Lower lobe of right lung (tissue), 2 donors: ENCODE measurements at regions not wholly inside any gene's neighbourhood (a gene's known extent, or its start where the extent isn't known, plus 50 kb on each side); places are given as distances from the start of the nearest gene placed in this dataset.

Experiments used
- ATAC-seq, 2 donors: fragments of 200-7000 bp; cut with Tn5 transposase; one replicate each; pipeline ENCODE4 v1.9.1; 2020 to 2022; ENCODE audit warnings: mild to moderate bottlenecking in 2 of 2, moderate library complexity in 2 of 2
- DNase-seq: peaks from one replicate; pipeline ENCODE4 v3.0.0-alpha.2; 2020
- H3K27ac ChIP-seq: fragments of 200-600 bp; one replicate; pipeline ENCODE4 v1.8.0; 2022
- H3K27me3 ChIP-seq: fragments of 200-600 bp; one replicate; pipeline ENCODE4 v1.8.0; 2022; ENCODE audit warnings: low read depth
- H3K36me3 ChIP-seq: fragments of 200-600 bp; one replicate; pipeline ENCODE4 v1.8.0; 2022; ENCODE audit warnings: mild to moderate bottlenecking
- H3K4me1 ChIP-seq: fragments of 200-600 bp; one replicate; pipeline ENCODE4 v1.8.0; 2022
- H3K4me3 ChIP-seq: fragments of 200-600 bp; one replicate; pipeline ENCODE4 v1.8.0; 2022; ENCODE audit warnings: mild to moderate bottlenecking
- H3K9me3 ChIP-seq: fragments of 200-600 bp; one replicate; pipeline ENCODE4 v1.8.0; 2022
- intact Hi-C: fragments of 100-400 bp; cut with DNase I; formaldehyde crosslinking; loops from one replicate; pipeline ENCODE4 v1.11.0; 2022
- TF ChIP-seq, protein P1 (sequence below): fragments of 200-600 bp; IDR thresholded peaks from one replicate; pipeline ENCODE4 v1.8.0; 2022; ENCODE audit warnings: antibody characterized with exemption, mild to moderate bottlenecking
- donor health status: DM: no; HTN: yes; CAD: no; lungs with severe emphysema.

DNA sequence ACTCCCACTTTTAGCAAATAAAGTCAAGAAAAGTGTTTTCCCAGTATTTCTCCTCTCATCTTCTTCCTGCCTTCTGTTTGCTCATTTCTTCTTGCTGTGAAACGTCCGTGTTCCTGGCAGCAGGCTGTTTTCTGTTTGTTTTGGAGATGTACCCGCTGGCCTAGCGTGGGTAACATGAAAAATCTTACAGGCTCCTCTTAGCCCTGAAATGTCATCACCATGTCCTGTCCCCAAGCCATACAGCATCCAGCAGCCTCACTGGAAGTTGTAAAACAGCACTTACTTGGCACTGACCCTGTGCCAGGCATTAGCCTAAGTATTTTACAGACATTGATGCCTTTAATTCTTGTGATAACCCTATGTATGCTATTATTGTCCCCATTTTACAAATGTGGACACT lies 371.1 kb downstream of the FOXA2 start:
- TF ChIP-seq, protein P1, sequence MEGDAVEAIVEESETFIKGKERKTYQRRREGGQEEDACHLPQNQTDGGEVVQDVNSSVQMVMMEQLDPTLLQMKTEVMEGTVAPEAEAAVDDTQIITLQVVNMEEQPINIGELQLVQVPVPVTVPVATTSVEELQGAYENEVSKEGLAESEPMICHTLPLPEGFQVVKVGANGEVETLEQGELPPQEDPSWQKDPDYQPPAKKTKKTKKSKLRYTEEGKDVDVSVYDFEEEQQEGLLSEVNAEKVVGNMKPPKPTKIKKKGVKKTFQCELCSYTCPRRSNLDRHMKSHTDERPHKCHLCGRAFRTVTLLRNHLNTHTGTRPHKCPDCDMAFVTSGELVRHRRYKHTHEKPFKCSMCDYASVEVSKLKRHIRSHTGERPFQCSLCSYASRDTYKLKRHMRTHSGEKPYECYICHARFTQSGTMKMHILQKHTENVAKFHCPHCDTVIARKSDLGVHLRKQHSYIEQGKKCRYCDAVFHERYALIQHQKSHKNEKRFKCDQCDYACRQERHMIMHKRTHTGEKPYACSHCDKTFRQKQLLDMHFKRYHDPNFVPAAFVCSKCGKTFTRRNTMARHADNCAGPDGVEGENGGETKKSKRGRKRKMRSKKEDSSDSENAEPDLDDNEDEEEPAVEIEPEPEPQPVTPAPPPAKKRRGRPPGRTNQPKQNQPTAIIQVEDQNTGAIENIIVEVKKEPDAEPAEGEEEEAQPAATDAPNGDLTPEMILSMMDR, result no peak
- intact Hi-C loops, result no loop called here
- DNase-seq, result no peak
- Histone ChIP-seq H3K4me1 (no peaks in the 10 kb centered on the region), H3K27me3 (peaks cover 6% of the 10 kb centered on the region), H3K9me3 (no peaks in the 10 kb centered on the region), H3K36me3 (no peaks in the 10 kb centered on the region), H3K4me3 (no peak overlapping the region), H3K27ac (no peak overlapping the region)
- no peak for ATAC-seq

DNA sequence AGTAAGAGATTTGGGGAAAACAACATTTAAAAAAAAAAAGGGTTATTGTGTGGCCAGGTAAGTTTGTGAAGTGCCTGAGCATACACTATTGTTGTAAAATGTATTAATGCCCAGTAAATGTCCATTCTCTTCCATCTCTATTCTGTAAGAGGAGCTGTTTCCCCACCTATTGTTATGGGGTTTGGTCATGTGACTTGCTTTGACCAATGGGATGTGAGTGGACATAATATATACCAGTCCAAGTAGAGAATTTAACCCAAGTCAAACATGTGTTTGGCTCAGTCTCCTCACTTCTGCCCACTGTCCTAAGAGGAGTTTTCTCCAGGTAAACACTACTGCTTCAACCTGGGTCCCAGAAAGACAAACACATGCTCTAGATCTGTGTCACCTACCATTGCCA lies 377.1 kb downstream of the FOXA2 start:
- intact Hi-C loops, result no loop called here
- no peaks in the 10 kb centered on the region for H3K4me1 ChIP-seq
- no peak for DNase-seq
- H3K27ac ChIP-seq, result no peak overlapping the region
- no peak overlapping the region for H3K4me3 ChIP-seq
- ATAC-seq, result no peak
- TF ChIP-seq, protein P1, result no peak
- no peaks in the 10 kb centered on the region for H3K36me3 ChIP-seq
- no peaks in the 10 kb centered on the region for H3K27me3 ChIP-seq
- no peaks in the 10 kb centered on the region for H3K9me3 ChIP-seq

DNA sequence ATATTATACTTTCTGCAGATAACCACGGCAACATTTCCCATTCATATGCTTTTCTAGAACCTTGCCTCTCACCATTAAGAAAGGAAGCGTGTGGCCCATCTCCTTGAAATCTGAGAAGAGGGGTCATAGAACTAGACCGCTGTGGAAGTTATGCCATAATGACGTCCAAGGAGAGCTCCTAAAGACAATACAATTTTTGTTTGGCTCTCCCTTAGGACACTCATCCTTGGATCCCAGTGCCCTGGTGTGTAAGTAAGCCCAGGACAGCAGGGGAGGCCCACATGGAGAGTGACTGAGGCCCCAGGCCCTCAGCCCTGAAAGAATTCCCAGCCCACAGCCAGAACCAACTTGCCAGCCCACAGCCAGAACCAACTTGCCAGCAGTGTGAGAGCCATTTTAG lies 379.6 kb downstream of the FOXA2 start:
- TF ChIP-seq, protein P1, result no peak
- Histone ChIP-seq H3K4me1 (no peaks in the 10 kb centered on the region), H3K4me3 (no peak overlapping the region), H3K27me3 (no peaks in the 10 kb centered on the region), H3K36me3 (no peaks in the 10 kb centered on the region), H3K9me3 (no peaks in the 10 kb centered on the region), H3K27ac (no peak overlapping the region)
- intact Hi-C loops, result no loop called here
- DNase-seq, result no peak
- ATAC-seq, result no peak

DNA sequence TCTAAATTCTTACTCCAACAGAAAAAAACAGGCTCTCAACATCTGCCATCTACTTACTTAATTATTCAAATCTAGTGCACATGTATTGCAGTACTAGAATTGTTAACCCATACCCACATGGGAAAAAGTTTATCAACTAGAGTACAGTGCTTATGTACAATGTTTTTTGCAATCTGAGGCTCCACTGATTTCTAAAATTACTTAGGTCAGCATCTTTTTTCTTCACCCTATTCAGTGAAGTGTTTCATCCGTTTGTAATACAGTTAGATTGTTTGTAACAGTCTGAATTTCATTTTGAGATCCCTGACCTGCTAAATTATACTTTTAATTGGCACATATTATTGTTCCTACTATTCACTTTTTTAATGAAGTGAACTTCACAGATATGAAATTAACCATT lies 402.2 kb downstream of the FOXA2 start:
- Histone ChIP-seq H3K36me3 (no peaks in the 10 kb centered on the region), H3K27me3 (no peaks in the 10 kb centered on the region), H3K27ac (no peak overlapping the region), H3K4me3 (no peak overlapping the region), H3K9me3 (no peaks in the 10 kb centered on the region), H3K4me1 (no peaks in the 10 kb centered on the region)
- TF ChIP-seq, protein P1, result no peak
- no peak for ATAC-seq
- no peak for DNase-seq
- intact Hi-C loops, result no loop called here

DNA sequence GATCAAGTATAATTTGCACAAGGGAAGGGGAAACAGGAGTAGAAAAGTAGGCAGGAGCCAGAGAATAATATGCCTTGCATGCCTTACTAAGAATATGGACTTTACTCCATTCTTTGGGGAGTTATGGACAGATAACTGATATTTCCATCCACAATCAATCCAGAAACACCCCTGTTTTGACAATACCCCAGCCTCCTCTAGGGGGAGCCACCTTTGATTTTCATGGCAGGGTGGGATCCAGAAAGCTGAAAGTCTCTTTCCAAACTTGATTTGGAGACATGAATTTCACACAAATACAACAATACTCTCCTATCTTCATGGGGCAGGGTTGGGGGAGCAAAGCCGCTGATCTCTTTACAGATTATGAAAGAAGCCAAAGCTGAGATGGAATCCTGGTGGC lies 404.1 kb downstream of the FOXA2 start:
- no peak for DNase-seq

More for the DNA sequence above, 404.1 kb downstream of the FOXA2 start:
- Histone ChIP-seq H3K27me3 (no peaks in the 10 kb centered on the region), H3K4me3 (no peak overlapping the region), H3K36me3 (no peaks in the 10 kb centered on the region), H3K9me3 (no peaks in the 10 kb centered on the region), H3K4me1 (no peaks in the 10 kb centered on the region), H3K27ac (no peak overlapping the region)
- TF ChIP-seq, protein P1, result no peak
- intact Hi-C loops, result no loop called here
- ATAC-seq, result no peak
